ENCODE measurements at regions not wholly inside any gene's neighbourhood (a gene's known extent, or its start where the extent isn't known, plus 50 kb on each side); places are given as distances from the start of the nearest gene placed in this dataset.
A peak's percentile ranks its signal among the peaks of the same experiment; 100 is the strongest.

GRCh38 chr6:14964556-14965270 lies 281.2 kb upstream of the JARID2 start:
- DNase-seq (ENCODE audit: extremely low spot score, insufficient read length, low read depth) (no peak), FAIRE-seq (no peak)

GRCh38 chr6:14965424-14966075 lies 280.3 kb upstream of the JARID2 start:
- no peak for DNase-seq (ENCODE audit: extremely low spot score, insufficient read length, low read depth)
- FAIRE-seq: no peak

GRCh38 chr6:14966096-14966905 lies 279.6 kb upstream of the JARID2 start:
- FAIRE-seq: no peak
- DNase-seq (ENCODE audit: extremely low spot score, insufficient read length, low read depth): no peak

- FAIRE-seq: no peak
Measured at GRCh38 chr6:14966906-14967711, 278.8 kb upstream of the JARID2 start.

GRCh38 chr6:14968056-14968637 lies 277.7 kb upstream of the JARID2 start:
- FAIRE-seq (no peak), DNase-seq (ENCODE audit: extremely low spot score, insufficient read length, low read depth) (no peak)

More at GRCh38 chr6:14966906-14967711, 278.8 kb upstream of the JARID2 start:
- DNase-seq (ENCODE audit: extremely low spot score, insufficient read length, low read depth): no peak

- FAIRE-seq: no peak
- DNase-seq (ENCODE audit: extremely low spot score, insufficient read length, low read depth): no peak
Measured at GRCh38 chr6:14969126-14969525, 276.7 kb upstream of the JARID2 start.

GRCh38 chr6:14972379-14973067 lies 273.3 kb upstream of the JARID2 start:
- FAIRE-seq (no peak), DNase-seq (ENCODE audit: extremely low spot score, insufficient read length, low read depth) (no peak)

GRCh38 chr6:14974372-14974771 lies 271.5 kb upstream of the JARID2 start:
- no peak for FAIRE-seq

GRCh38 chr6:14974792-14975470 lies 270.9 kb upstream of the JARID2 start:
- DNase-seq (ENCODE audit: extremely low spot score, insufficient read length, low read depth) (no peak), FAIRE-seq (no peak)

More at GRCh38 chr6:14974372-14974771, 271.5 kb upstream of the JARID2 start:
- no peak for DNase-seq (ENCODE audit: extremely low spot score, insufficient read length, low read depth)

GRCh38 chr6:14975471-14975817 lies 270.4 kb upstream of the JARID2 start:
- peak; percentile 46 for FAIRE-seq
- DNase-seq (ENCODE audit: extremely low spot score, insufficient read length, low read depth): no peak

GRCh38 chr6:14977747-14978382 lies 268.0 kb upstream of the JARID2 start:
- DNase-seq (ENCODE audit: extremely low spot score, insufficient read length, low read depth): no peak
- no peak for FAIRE-seq

GRCh38 chr6:14981960-14982359 lies 263.9 kb upstream of the JARID2 start:
- DNase-seq (ENCODE audit: extremely low spot score, insufficient read length, low read depth) (no peak), FAIRE-seq (no peak)

- DNase-seq (ENCODE audit: extremely low spot score, insufficient read length, low read depth) (no peak), FAIRE-seq (no peak)
Measured at GRCh38 chr6:14983599-14984518, 262.0 kb upstream of the JARID2 start.

- FAIRE-seq (no peak), DNase-seq (ENCODE audit: extremely low spot score, insufficient read length, low read depth) (no peak)
Measured at GRCh38 chr6:14984519-14984853, 261.4 kb upstream of the JARID2 start.

GRCh38 chr6:14985366-14985765 lies 260.5 kb upstream of the JARID2 start:
- DNase-seq (ENCODE audit: extremely low spot score, insufficient read length, low read depth) (no peak), FAIRE-seq (no peak)

- FAIRE-seq: no peak
- DNase-seq (ENCODE audit: extremely low spot score, insufficient read length, low read depth): no peak
Measured at GRCh38 chr6:14986370-14986769, 259.5 kb upstream of the JARID2 start.

- no peak for FAIRE-seq
- no peak for DNase-seq (ENCODE audit: extremely low spot score, insufficient read length, low read depth)
Measured at GRCh38 chr6:14987490-14987889, 258.4 kb upstream of the JARID2 start.

Data from GM18507 (cell line).